Hippocampal formation (tissue), 2 donors: ENCODE measurements at regions not wholly inside any gene's neighbourhood (a gene's known extent, or its start where the extent isn't known, plus 50 kb on each side); places are given as distances from the start of the nearest gene placed in this dataset.

Source experiments
- DNase-seq, 2 donors: peaks; one replicate each; lab custom pipeline; 2025; lab: John Stamatoyannopoulos, UW

DNA sequence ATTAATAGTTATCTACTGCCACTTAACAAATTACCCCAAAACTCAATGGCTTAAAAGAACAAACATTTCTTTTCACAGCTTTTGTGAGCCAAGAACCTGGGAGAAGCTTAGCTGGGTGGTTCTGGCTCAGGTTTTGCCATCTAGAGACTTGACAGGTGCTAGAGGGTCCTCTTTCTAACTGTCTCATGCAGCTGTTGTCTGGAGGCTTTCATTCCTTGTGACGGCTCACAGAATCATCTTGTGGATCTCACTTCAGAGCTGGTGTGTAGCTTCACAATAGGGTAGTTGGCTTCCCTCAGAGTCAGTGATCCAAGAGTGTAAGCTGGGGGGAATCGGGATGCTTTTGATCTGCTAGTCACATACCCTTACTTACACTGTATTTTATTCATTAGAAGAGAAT, 81.2 kb upstream of the APC start:
- DNase-seq, result no peak

DNA sequence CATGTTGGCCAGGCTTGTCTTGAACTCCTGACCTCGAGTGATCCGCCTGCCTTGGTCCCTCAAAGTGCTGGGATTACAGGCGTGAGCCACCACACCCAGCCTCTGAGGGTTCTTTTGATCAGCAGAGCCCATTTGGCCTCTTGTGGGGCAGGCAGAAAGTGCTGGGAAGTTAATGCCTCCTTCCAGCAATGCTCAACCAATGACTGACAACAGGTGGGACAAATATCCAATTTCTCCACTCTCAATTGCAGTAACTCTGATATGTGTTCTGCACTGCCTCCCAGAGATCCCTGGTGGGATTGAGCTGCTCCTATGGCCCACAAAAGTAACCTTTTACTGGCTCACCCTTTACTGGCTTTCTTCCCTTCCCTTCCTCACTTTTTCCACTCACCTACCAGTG, 79.9 kb upstream of the APC start:
- DNase-seq, result no peak

DNA sequence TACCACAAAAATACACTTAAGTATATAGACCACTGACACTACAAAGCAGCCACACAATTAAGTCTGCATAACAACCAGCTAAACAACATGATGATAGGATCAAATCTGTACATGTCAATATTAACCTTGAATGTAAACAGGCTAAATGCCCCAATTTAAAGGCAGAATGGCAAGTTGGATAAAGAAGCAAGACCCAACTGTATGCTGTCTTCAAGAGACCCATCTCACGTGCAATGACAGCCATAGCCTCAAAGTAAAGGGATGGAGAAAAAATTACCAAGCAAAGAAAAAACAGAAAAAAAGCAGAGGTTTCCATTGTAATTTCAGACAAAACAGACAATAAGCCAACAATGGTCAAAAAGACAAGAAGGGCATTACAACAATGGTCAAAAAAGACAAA, 77.3 kb upstream of the APC start:
- no peak for DNase-seq

DNA sequence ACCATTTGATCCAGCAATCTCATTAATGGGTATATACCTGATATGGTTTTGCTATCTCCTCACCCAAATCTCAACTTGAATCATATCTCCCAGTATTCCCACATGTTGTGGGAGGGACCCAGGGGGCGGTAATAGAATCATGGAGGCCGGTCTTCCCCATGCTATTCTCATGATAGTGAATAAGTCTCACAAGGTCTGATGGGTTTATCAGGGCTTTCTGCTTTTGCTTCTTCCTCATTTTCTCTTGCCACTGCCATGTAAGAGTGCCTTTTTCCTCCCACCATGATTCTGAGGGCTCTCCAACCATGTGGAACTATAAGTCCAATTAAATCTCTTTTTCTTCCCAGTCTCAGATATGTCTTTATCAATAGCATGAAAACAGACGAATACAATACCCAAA, 74.5 kb upstream of the APC start:
- DNase-seq, result no peak

DNA sequence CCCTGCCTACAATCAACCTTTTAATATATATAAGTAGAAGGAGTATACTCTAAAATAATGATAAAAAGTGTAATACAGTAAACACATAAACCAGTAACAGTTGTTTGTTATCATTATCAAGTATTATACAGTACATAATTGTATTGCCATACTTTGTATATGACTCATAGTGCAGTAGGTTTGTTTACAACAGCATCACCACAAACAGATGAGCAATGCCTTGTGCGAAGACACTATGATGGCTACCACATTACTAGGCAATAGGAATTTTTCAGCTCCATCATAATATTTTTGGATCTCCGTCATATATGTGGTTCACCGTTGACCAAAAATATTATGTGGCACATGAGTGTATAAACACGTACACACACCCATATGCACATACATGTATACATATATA, 69.7 kb upstream of the APC start:
- no peak for DNase-seq

DNA sequence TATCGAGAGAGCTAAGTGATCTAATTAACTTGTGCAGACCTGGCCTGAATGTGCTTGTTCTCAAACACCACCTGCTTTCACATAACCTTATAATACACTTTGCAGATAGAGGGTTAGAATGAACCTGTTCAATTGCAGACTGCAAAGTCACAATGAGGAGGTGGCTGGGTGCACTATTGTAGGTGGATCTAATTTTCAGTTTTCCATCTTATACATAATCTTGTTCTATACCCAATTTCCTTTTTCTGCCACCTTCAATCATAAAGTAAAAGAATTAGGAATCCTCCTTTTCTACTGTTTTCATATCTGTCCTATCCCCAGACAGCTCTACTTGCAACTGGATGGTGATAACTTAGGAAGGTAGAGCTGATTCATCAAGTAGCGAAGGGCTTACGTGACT, 68.8 kb upstream of the APC start:
- DNase-seq, result no peak

DNA sequence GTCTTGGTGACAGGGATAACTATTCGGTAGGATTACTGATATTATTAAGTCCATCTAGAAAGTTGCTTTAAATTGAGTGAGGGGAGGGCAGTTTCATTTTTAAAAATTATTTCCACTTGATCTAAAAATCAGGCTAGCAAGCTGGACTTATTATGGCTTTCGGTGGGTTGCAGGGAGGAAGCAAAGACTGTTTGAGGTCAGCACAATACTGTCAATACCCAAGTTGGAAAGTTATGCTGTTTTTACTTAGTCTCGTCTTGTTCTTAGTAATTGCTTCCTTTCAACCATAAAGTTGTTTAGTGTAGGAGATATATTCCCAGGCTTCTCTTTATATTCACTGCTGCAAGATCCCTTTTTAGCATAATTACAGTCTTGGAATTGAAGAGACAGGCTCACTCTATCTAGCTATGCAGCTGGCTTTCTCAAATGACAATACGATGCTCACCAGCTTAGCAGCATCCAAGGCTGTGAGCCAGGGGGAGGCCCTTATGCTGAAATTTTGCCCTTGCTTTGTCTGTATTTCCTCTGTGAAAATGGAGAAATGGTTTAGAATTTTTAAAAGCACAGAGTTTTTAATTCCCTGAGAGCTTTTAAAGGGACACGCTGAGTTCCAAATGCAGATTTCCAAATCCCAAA, 68.2 kb upstream of the APC start:
- DNase-seq, result peak; percentile 6 to 59

DNA sequence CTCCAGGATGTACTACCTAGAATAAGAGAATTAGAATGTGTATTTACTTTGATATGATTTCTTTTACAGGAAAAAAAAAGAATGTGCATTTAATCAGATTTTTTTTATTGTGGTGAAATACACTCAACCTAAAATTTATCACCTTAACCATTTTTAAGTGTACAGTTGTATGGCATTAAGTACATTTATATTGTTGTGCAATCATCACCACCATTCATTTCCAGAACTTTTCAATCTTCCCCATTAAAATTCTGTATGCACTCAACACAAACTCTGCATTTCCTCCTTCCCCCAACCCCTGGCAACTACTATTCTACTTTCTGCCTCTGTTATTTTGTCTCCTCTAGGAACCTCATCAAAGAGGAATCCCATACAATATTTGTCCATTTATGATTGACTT, 66.0 kb upstream of the APC start:
- no peak for DNase-seq

DNA sequence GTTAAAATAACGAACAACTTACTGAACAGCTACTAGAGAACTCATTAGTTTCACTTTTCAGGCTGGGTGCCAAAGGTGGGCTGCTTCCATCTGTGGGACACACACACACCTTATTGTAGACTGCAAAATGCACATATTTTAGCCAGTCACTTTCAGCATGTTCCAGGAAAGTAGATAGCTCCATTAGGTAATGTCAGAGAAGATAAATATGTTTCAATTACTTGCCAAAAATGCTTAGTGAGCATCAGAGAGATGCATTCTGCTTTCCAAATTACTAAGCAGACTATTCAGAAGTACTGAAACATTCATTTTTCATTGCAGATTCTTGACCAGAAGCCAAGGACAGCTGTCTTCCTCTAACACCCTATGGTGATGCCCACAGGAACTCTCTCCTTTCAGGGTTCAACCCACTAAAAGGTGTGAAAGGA, 56.2 kb upstream of the APC start:
- no peak for DNase-seq

DNA sequence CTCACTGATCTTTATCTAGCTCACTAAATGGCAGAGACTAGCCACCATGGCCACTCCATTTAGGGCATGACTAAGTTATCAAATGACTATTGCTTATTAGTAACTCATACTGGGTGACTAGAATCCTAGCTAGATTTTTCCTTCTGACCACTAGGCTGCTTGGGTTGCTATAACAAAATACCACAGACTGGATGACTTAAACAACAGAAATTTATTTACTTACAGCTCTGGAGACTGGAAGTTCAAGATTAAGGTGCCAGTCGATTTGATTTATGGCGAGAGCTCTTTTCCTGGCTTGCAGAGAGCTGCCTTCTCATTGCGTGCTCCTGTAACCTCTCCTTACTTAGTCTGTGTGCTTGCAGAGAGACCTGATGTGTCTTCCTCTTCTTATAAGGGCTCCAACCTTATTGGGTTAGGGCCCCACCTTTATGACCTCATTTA, 55.0 kb upstream of the APC start:
- no peak for DNase-seq

DNA sequence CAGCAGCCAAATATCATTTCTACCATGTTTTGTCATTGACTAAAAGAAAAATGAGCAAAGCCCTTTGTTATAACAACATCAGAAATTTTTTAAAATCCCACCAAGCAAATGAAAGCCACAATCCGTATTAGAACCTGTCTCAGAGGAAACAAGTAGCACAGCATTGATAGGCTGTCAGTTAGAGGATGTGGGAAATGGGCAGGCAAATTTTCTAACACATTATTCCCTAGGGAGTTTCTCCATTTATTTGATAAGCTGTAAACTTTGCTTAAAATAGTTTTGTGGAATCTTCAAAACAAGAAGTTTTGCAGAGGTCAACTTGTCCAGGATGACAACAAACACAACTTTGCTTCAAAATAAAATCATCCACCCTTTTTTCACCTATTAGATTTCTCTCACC, 53.6 kb upstream of the APC start:
- no peak for DNase-seq

DNA sequence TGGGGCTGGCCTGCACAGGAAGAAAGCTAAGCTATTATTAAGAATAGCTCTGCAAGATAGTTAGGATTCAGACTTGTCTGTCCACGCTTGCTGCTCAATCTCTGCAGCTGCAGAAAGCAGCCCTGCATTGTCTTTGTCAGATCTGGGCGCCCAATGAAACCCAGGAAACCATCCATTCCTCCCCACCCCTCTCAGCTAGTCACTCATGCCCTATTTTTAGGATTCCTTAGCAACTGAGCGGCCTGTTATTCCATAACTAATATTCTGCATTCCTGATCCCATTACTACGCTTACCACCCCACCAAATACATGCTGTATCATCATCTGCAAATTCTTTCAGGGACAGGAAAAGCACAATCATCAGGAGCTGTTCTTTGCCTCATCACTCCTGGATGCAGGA, 52.9 kb upstream of the APC start:
- peak in 1 of 2 donors; percentile 18 for DNase-seq

DNA sequence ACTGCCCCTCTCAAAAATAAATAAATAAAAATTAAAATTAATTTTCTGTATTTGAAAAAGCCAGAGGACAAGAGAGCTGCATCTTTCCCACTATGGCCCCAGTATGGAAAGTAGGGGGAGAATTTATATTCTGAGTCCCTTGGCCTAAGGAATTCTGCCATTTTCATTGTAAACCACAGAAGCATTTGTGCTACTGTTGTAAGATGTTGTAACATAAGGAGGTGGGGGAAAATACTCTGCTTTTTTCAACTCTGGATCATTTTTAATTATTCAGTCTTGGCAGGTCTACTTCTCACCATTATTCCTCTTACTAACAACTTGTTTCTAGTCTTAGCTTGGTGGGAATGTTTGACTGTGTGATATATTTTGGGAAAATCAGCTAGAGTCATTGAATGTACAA, 52.3 kb upstream of the APC start:
- DNase-seq, result peak in 1 of 2 donors; percentile 33

DNA sequence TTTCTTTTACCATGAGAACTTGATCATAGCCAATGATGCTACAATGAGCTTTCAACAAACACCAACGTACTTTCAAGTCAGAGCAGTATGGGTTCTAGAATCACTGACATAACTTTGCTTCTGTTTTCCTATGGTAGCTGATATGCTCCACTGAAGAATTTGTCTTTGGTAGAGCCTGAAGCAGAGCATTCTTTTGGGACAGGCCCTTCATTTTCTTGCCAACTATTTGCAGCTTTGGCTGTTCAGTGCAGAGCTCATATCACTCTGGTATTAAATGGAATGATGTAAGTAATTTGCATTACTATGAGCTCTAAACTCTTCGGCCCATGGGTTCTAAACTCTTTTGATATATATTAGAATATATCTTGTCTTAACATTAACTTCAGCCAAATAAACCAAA, 51.8 kb upstream of the APC start:
- no peak for DNase-seq

DNA sequence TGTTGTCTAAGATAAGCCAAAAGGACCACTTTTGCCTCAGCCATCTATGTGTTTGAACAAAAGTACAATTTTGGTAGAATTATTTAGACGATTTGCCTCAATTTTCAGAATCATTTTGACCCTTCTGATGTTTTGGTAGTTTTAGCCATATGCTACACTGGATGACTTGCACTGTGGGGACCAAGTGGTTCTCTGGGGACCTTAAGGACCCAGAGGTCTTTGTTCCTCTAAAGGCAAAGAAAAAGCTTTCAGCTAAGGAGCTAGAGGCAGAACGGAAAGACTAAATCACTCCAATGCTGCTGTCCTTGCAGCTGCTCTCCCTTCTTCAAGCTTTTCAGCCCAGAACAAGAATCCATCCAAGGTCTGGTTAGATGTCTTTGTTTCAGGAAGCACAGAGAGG, 51.0 kb upstream of the APC start:
- DNase-seq, result no peak

DNA sequence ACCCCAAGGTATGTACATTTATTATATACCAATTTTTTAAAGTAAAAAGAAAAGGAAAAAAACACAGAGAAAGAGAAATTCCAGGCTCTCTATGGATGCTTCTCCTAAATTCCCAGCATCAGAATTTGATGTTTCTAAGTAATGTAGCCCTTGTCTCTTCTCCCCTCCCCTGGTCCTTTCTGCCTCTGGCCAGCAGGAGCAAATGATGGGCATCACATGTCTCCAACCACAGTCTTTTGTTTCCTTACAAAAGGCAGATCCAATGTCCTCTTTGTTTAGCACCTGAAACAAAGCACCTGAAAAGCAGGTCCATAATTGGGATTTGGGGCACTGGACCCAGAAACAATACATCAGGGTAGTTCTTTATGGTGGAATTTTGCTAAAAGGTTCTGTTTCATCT, 50.4 kb upstream of the APC start:
- DNase-seq, result no peak
